K562 (cell line): ENCODE measurements at regions not wholly inside any gene's neighbourhood (a gene's known extent, or its start where the extent isn't known, plus 50 kb on each side); places are given as distances from the start of the nearest gene placed in this dataset.

Experiments
- ARID1B ChIP-seq: fragments of 450-650 bp; IDR thresholded peaks from 2 replicates; pipeline ENCODE4 v1.6.1; 2016; ENCODE audit warnings: antibody characterized with exemption, mild to moderate bottlenecking, inconsistent platforms
- CBX5 ChIP-seq: IDR thresholded peaks from 2 replicates; pipeline ENCODE4 v1.6.1; 2014; ENCODE audit warnings: low read depth, borderline replicate concordance
- DMBX1 ChIP-seq: fragments of 250-450 bp; sonication (Bioruptor Pico); IDR thresholded peaks from 2 replicates; pipeline ENCODE4 v1.8.0; 2022; ENCODE audit warnings: inconsistent platforms, mild to moderate bottlenecking, moderate library complexity, borderline replicate concordance
- DPF2 ChIP-seq: fragments of 450-650 bp; IDR thresholded peaks from 2 replicates; pipeline ENCODE4 v1.6.1; 2016
- FOXJ2 ChIP-seq: fragments of 200-800 bp; sonication (Bioruptor generic); IDR thresholded peaks from 2 replicates; pipeline ENCODE4 v1.6.1; 2016; ENCODE audit warnings: missing genetic modification characterization, missing compliant biosample characterization
- NCOR1 ChIP-seq: fragments of 450-650 bp; IDR thresholded peaks from 2 replicates; pipeline ENCODE4 v1.6.1; 2016; ENCODE audit warnings: mild to moderate bottlenecking, moderate library complexity
- NFIC ChIP-seq: fragments of 450-650 bp; IDR thresholded peaks from 2 replicates; pipeline ENCODE4 v1.6.1; 2017; ENCODE audit warnings: mild to moderate bottlenecking, inconsistent platforms
- POLR2AphosphoS5 ChIP-seq: IDR thresholded peaks from 2 replicates; pipeline ENCODE4 v1.6.1; 2011; ENCODE audit warnings: mild to moderate bottlenecking, low read depth, low read length, moderate library complexity; ENCODE audit not compliant: control insufficient read depth, insufficient read depth
- SMARCA4 ChIP-seq: fragments of 450-650 bp; IDR thresholded peaks from 2 replicates; pipeline ENCODE4 v1.6.1; 2016
- SP2 ChIP-seq: IDR thresholded peaks from 2 replicates; pipeline ENCODE4 v1.6.1; 2011; ENCODE audit warnings: mild to moderate bottlenecking, low read depth, low read length, moderate library complexity; ENCODE audit not compliant: poor library complexity, severe bottlenecking; ENCODE audit errors: extremely low read depth
- SRSF3 ChIP-seq: fragments of 200-400 bp; formaldehyde crosslinking; IDR thresholded peaks from 2 replicates; pipeline ENCODE4 v1.6.1; 2016; ENCODE audit warnings: mild to moderate bottlenecking, low read length, moderate library complexity; ENCODE audit not compliant: insufficient read depth
- TAL1 ChIP-seq: fragments of 450-650 bp; IDR thresholded peaks from 2 replicates; pipeline ENCODE4 v1.6.1; 2016; ENCODE audit warnings: mild to moderate bottlenecking
- TBL1XR1 ChIP-seq, 2 experiments: IDR thresholded peaks; 2 replicates each; pipeline ENCODE4 v1.6.1; 2012; ENCODE audit warnings: improper control_type of control experiment in 2 of 2, low read length in 2 of 2, mild to moderate bottlenecking in 1 of 2
- TF ChIP-seq, protein P1 (sequence below), 2 experiments: IDR thresholded peaks; 2 replicates each; pipeline ENCODE4 v1.6.1; 2012; ENCODE audit warnings: improper control_type of control experiment in 2 of 2, low read depth in 2 of 2, low read length in 2 of 2, borderline replicate concordance in 1 of 2
- TF ChIP-seq, protein P2 (sequence below): fragments of 450-650 bp; formaldehyde crosslinking; conservative IDR thresholded peaks from 2 replicates; pipeline ENCODE4 v1.4.0; 2022; ENCODE audit warnings: mild to moderate bottlenecking, missing genetic modification characterization

DNA sequence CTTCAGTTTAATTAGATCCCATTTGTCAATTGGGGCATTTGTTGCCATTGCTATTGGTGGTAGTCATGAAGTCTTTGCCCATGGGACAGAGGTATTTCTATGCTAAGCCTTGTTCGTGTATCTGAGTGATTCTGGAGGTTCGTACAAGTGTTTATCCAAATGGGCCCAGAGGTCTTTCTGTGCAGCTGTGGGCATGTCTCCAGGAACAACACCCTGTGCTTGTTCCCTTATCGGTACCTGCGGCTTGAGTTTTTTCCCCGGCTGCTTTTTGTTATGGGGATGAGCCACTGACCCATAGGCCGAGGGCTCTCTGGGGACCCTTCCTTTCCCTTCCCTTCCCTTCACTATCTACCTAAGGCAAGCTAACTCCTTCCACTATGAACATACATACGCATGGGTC lies 81.4 kb upstream of the WDR1 start (continued):
- no peak for TF ChIP-seq CBX5
- TF ChIP-seq TAL1, result peak; percentile 57; the same call in 1 of the 2 replicates
- peak; percentile 65 for TF ChIP-seq NFIC
- TF ChIP-seq FOXJ2 (tag), result peak; percentile 73
- peak; percentile 38; the same call in 1 of the 2 replicates for TF ChIP-seq SMARCA4
- TF ChIP-seq SRSF3, result no peak
- TF ChIP-seq ARID1B, result peak; percentile 59
- 0 out of 4 replicates have a peak, but pooled peaks of 1 of the 2 experiments have one; percentile 30 for TF ChIP-seq TBL1XR1 (IDR thresholded peaks at IDR 0.05; ENCODE audit: low read length in 2 of 2)
- TF ChIP-seq DPF2, result 0 out of 2 replicates have a peak, but pooled peaks have one; percentile 19
- TF ChIP-seq SP2, result no peak
- TF ChIP-seq NCOR1, result peak; percentile 54; the same call in 1 of the 2 replicates
- 0 out of 2 replicates have a peak, but pooled peaks have one; percentile 29 for TF ChIP-seq POLR2AphosphoS5
- TF ChIP-seq, protein P1, sequence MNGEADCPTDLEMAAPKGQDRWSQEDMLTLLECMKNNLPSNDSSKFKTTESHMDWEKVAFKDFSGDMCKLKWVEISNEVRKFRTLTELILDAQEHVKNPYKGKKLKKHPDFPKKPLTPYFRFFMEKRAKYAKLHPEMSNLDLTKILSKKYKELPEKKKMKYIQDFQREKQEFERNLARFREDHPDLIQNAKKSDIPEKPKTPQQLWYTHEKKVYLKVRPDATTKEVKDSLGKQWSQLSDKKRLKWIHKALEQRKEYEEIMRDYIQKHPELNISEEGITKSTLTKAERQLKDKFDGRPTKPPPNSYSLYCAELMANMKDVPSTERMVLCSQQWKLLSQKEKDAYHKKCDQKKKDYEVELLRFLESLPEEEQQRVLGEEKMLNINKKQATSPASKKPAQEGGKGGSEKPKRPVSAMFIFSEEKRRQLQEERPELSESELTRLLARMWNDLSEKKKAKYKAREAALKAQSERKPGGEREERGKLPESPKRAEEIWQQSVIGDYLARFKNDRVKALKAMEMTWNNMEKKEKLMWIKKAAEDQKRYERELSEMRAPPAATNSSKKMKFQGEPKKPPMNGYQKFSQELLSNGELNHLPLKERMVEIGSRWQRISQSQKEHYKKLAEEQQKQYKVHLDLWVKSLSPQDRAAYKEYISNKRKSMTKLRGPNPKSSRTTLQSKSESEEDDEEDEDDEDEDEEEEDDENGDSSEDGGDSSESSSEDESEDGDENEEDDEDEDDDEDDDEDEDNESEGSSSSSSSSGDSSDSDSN (IDR thresholded peaks at IDR 0.05; ENCODE audit: borderline replicate concordance in 1 of 2, low read depth in 2 of 2, low read length in 2 of 2), result peak in 1 of 2 experiments; percentile 56; a peak in 1 of 4 replicates
- TF ChIP-seq DMBX1 (CRISPR knock-in tag), result 0 out of 2 replicates have a peak, but pooled peaks have one; percentile 16
- TF ChIP-seq, protein P2, sequence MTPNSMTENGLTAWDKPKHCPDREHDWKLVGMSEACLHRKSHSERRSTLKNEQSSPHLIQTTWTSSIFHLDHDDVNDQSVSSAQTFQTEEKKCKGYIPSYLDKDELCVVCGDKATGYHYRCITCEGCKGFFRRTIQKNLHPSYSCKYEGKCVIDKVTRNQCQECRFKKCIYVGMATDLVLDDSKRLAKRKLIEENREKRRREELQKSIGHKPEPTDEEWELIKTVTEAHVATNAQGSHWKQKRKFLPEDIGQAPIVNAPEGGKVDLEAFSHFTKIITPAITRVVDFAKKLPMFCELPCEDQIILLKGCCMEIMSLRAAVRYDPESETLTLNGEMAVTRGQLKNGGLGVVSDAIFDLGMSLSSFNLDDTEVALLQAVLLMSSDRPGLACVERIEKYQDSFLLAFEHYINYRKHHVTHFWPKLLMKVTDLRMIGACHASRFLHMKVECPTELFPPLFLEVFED (CRISPR knock-in tag), result no peak
